ENCODE measurements at regions not wholly inside any gene's neighbourhood (a gene's known extent, or its start where the extent isn't known, plus 50 kb on each side); places are given as distances from the start of the nearest gene placed in this dataset.
"Not testable (repeated sequence)": the region's sequence is repeated elsewhere in the genome, so short reads cannot be mapped to it uniquely, and the experiment has no call there.

GRCh38 chr6:169101036-169101805 is 152.4 kb downstream of the THBS2 start:
- no peak for DNase-seq (ENCODE audit: low read depth)

GRCh38 chr6:169099411-169100202 is 154.0 kb downstream of the THBS2 start:
- DNase-seq (ENCODE audit: low read depth): no peak

GRCh38 chr6:169098651-169099050 is 155.0 kb downstream of the THBS2 start:
- DNase-seq (ENCODE audit: low read depth): not testable (repeated sequence)

GRCh38 chr6:169098116-169098515 is 155.5 kb downstream of the THBS2 start:
- DNase-seq (ENCODE audit: low read depth): no peak

- DNase-seq (ENCODE audit: low read depth): no peak
Observed at GRCh38 chr6:169097381-169097959, 156.2 kb downstream of the THBS2 start.

- DNase-seq (ENCODE audit: low read depth): no peak
Observed at GRCh38 chr6:169096388-169096787, 157.3 kb downstream of the THBS2 start.

- DNase-seq (ENCODE audit: low read depth): no peak
Observed at GRCh38 chr6:169095153-169095552, 158.5 kb downstream of the THBS2 start.

- no peak for DNase-seq (ENCODE audit: low read depth)
Observed at GRCh38 chr6:169094552-169094950, 159.1 kb downstream of the THBS2 start.

- DNase-seq (ENCODE audit: low read depth): no peak
Observed at GRCh38 chr6:169093770-169094551, 159.7 kb downstream of the THBS2 start.

GRCh38 chr6:169093066-169093723 is 160.5 kb downstream of the THBS2 start:
- no peak for DNase-seq (ENCODE audit: low read depth)

GRCh38 chr6:169092375-169092774 is 161.3 kb downstream of the THBS2 start:
- DNase-seq (ENCODE audit: low read depth): no peak

GRCh38 chr6:169090514-169091127 is 163.0 kb downstream of the THBS2 start:
- DNase-seq (ENCODE audit: low read depth): not testable (repeated sequence)

GRCh38 chr6:169088762-169089161 is 164.9 kb downstream of the THBS2 start:
- no peak for DNase-seq (ENCODE audit: low read depth)

- DNase-seq (ENCODE audit: low read depth): no peak
Observed at GRCh38 chr6:169087443-169088041, 166.1 kb downstream of the THBS2 start.

- DNase-seq (ENCODE audit: low read depth): not testable (repeated sequence)
Observed at GRCh38 chr6:169086616-169087015, 167.0 kb downstream of the THBS2 start.

GRCh38 chr6:169086020-169086419 is 167.6 kb downstream of the THBS2 start:
- no peak for DNase-seq (ENCODE audit: low read depth)

- no peak for DNase-seq (ENCODE audit: low read depth)
Observed at GRCh38 chr6:169085466-169085865, 168.2 kb downstream of the THBS2 start.

- DNase-seq (ENCODE audit: low read depth): not testable (repeated sequence)
Observed at GRCh38 chr6:169084557-169084956, 169.1 kb downstream of the THBS2 start.

GRCh38 chr6:169084067-169084466 is 169.6 kb downstream of the THBS2 start:
- no peak for DNase-seq (ENCODE audit: low read depth)

- no peak for DNase-seq (ENCODE audit: low read depth)
Observed at GRCh38 chr6:169083508-169083874, 170.2 kb downstream of the THBS2 start.

Data from stimulated activated CD8-positive, alpha-beta memory T cell treated with anti-CD3 and anti-CD28 coated beads, Interleukin-15, amount 100 ng/mL, for 24 hours (primary cell).